ENCODE measurements at regions not wholly inside any gene's neighbourhood (a gene's known extent, or its start where the extent isn't known, plus 50 kb on each side); places are given as distances from the start of the nearest gene placed in this dataset.

- no peak for DNase-seq
- Histone ChIP-seq H3K4me3 (no peak overlapping the region), H3K27me3 (no peaks in the 10 kb centered on the region), H3K9me3 (no peaks in the 10 kb centered on the region), H3K36me3 (no peaks in the 10 kb centered on the region), H3K27ac (no peak overlapping the region), H3K4me1 (no peaks in the 10 kb centered on the region)
- TF ChIP-seq POLR2A (IDR thresholded peaks at IDR 0.05): no peak
- 30 to 33% methylated on average over 2 of the region's 2 CpGs for WGBS, 2 donors
- intact Hi-C loops (cut with DNase I): no loop called here
These were observed 570.7 kb downstream of the EPHA4 start for GRCh38 chr2:221001381-221001801.

GRCh38 chr2:221002101-221002685 lies 569.9 kb downstream of the EPHA4 start:
- Histone ChIP-seq H3K27me3 (no peaks in the 10 kb centered on the region), H3K9me3 (no peaks in the 10 kb centered on the region), H3K36me3 (no peaks in the 10 kb centered on the region), H3K4me1 (no peaks in the 10 kb centered on the region), H3K27ac (no peak overlapping the region), H3K4me3 (no peak overlapping the region)
- intact Hi-C loops (cut with DNase I): no loop called here
- 0 to 26% methylated on average over 1 of the region's 1 CpG for WGBS, 2 donors
- TF ChIP-seq POLR2A (IDR thresholded peaks at IDR 0.05): no peak
- TF ChIP-seq, protein P1, sequence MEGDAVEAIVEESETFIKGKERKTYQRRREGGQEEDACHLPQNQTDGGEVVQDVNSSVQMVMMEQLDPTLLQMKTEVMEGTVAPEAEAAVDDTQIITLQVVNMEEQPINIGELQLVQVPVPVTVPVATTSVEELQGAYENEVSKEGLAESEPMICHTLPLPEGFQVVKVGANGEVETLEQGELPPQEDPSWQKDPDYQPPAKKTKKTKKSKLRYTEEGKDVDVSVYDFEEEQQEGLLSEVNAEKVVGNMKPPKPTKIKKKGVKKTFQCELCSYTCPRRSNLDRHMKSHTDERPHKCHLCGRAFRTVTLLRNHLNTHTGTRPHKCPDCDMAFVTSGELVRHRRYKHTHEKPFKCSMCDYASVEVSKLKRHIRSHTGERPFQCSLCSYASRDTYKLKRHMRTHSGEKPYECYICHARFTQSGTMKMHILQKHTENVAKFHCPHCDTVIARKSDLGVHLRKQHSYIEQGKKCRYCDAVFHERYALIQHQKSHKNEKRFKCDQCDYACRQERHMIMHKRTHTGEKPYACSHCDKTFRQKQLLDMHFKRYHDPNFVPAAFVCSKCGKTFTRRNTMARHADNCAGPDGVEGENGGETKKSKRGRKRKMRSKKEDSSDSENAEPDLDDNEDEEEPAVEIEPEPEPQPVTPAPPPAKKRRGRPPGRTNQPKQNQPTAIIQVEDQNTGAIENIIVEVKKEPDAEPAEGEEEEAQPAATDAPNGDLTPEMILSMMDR (IDR thresholded peaks at IDR 0.05): no peak
- no peak for DNase-seq

DNA sequence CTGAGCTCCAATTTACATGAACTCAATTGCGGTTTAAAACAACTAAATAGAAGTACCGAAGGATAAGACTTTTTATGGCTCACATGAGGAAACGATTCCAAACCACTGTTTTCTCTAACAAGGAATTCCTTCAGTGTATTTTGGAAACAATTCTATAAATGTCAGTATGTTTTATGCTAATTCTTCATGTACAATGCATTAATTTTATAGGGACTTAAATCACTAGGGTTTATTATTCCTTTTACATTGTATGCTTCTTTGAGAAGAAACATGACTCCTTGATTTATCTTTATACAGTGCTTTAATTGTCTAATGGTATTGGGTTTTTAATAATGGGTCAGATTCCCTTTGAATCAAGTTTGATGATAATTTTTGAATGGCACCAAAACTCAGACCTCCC lies 566.8 kb downstream of the EPHA4 start:
- Histone ChIP-seq H3K27me3 (no peaks in the 10 kb centered on the region), H3K27ac (no peak overlapping the region), H3K9me3 (no peaks in the 10 kb centered on the region), H3K4me1 (no peaks in the 10 kb centered on the region), H3K36me3 (no peaks in the 10 kb centered on the region), H3K4me3 (no peak overlapping the region)
- WGBS, 2 donors: 85 to 89% methylated on average over 3 of the region's 3 CpGs
- intact Hi-C loops (cut with DNase I): no loop called here
- no peak for TF ChIP-seq POLR2A (IDR thresholded peaks at IDR 0.05)
- TF ChIP-seq, protein P1 (IDR thresholded peaks at IDR 0.05): no peak
- DNase-seq: no peak

- TF ChIP-seq, protein P1 (IDR thresholded peaks at IDR 0.05): no peak
- no peak for TF ChIP-seq POLR2A (IDR thresholded peaks at IDR 0.05)
- Histone ChIP-seq H3K4me1 (no peaks in the 10 kb centered on the region), H3K9me3 (no peaks in the 10 kb centered on the region), H3K4me3 (no peak overlapping the region), H3K27me3 (no peaks in the 10 kb centered on the region), H3K27ac (no peak overlapping the region), H3K36me3 (no peaks in the 10 kb centered on the region)
- intact Hi-C loops (cut with DNase I): no loop called here
- DNase-seq: no peak
These were observed 566.0 kb downstream of the EPHA4 start for GRCh38 chr2:221006084-221006483.

GRCh38 chr2:221016551-221016950 lies 555.6 kb downstream of the EPHA4 start:
- TF ChIP-seq POLR2A (IDR thresholded peaks at IDR 0.05): no peak
- TF ChIP-seq, protein P1 (IDR thresholded peaks at IDR 0.05): no peak
- Histone ChIP-seq H3K4me1 (no peaks in the 10 kb centered on the region), H3K27me3 (no peaks in the 10 kb centered on the region), H3K4me3 (no peak overlapping the region), H3K36me3 (no peaks in the 10 kb centered on the region), H3K9me3 (no peaks in the 10 kb centered on the region), H3K27ac (no peak overlapping the region)
- 84 to 85% methylated on average over 2 of the region's 2 CpGs for WGBS, 2 donors
- intact Hi-C loops (cut with DNase I): no loop called here
- DNase-seq: no peak

DNA sequence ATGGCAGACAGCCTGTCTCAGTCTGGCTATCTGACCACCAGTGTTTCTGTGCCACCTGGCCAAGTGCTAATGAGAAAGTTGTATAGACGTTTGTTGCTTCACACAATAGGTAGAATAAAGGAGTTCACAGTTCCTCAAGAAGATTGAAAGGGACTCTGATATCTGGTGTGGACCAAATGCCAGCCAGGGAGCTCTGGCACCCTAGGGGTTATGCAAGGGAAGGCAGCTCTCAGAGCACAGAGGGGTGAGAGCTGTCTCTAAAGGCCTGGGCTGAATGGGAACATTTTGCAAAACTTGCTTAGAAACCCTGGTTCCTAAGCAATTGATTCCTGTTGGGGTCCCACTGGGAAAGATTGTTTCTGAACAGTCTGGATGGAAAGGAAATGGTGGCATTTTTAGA lies 553.8 kb downstream of the EPHA4 start:
- Histone ChIP-seq H3K9me3 (no peaks in the 10 kb centered on the region), H3K4me3 (no peak overlapping the region), H3K27me3 (no peaks in the 10 kb centered on the region), H3K4me1 (no peaks in the 10 kb centered on the region), H3K27ac (no peak overlapping the region), H3K36me3 (no peaks in the 10 kb centered on the region)
- DNase-seq: no peak
- 100% methylated on average over 1 of the region's 1 CpG; no CpG with 5 or more reads in 1 of the 2 donors for WGBS, 2 donors
- intact Hi-C loops (cut with DNase I): no loop called here
- no peak for TF ChIP-seq POLR2A (IDR thresholded peaks at IDR 0.05)
- TF ChIP-seq, protein P1 (IDR thresholded peaks at IDR 0.05): no peak
